Stimulated activated CD4-positive, alpha-beta T cell treated with anti-CD3 and anti-CD28 coated beads, TNF-alpha, amount 100 ng/mL, for 1 hour (primary cell): ENCODE measurements at regions not wholly inside any gene's neighbourhood (a gene's known extent, or its start where the extent isn't known, plus 50 kb on each side); places are given as distances from the start of the nearest gene placed in this dataset.

Source experiments
- DNase-seq, 3 donors: peaks; one replicate each; pipeline ENCODE4 v3.0.0-alpha.2; 2020; ENCODE audit warnings: low read depth in 3 of 3, low spot score in 1 of 3

DNA sequence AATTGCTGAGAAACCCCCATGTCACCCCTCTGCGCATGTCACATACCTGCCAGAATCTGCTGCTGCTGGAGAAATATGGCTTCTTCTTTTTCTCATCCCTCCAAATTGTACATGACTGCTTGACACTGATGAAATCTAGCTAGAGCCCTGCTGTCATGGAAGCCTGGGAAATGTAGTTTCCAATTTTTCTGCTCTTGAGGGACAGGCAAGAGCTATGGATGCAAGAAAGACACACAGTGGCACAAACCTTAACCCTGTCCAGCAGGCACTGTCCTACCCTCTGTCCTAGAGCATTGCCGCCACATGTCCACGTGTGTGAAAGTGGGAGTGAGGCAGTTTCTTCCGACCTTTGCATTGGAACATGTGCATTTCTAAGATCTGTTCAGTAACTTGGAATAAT is 255.5 kb upstream of the SEMA6A start:
- DNase-seq, result no peak

DNA sequence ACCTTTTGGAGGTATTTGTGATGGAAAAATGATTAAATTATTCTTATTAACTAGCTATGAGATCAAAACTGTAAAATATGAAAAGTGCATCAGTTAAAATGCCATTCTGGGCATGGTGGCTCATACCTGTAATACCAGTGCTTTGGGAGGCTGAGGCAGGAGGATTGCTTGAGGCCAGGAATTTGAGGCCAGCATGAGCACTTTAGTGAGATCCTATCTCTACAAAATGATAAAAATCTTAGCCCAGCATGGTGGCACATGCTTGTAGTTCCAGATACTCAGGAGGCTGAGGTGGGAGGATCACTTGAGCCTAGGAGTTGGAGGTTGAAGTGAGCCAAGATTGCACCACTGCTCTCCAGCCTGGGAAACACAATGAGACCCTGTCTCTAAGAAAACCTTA is 252.5 kb upstream of the SEMA6A start:
- DNase-seq, result no peak

DNA sequence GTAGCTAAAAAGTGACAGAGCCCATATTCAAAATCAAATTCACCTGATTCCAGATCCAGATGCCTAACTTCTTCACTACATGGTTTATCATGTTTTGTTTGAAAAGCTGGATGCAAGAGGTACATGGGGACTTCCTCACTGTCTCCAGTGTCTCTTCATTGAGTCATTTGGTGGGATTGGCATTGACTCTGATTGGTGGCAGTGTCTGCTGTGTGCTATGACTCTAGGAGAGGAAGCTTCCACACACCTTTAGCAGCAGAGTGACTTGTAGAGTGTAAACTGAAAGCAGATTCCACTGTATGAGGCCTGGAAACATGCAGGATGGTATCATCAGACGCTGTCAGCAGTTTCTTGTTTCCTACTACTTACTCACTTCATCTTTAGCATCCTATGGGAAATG is 250.9 kb upstream of the SEMA6A start:
- no peak for DNase-seq

DNA sequence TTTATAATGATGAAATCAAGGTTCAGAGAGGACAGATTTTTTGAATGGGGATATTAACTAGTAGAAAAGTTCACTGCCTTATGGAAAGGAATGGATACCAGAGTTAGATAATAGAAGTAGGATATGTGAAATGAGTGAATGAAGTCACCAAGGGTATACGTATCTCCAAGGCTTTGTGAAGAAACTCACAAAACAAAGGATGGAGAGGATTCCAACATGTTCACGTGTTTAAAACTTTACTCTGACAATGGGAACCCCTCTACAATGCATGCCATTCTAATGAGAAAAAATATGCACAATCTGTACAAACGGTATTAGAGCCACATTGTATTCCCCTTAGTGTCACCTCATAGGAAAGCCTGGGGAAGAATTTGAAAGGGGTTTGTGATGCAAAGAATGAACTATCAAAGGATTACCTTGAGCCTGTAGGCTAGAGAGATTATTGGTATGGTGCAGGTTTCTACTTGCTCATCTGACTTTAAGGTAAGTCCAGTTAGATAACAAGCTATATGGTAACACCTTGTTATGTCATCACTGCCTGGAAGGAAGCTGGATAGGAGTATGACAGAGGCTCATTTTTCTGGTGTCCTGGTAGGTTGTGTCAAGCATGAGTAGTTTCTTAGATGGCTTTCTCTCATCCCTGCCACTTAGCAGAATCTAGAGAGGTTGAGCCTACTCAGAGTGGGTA is 250.3 kb upstream of the SEMA6A start:
- DNase-seq, result no peak

DNA sequence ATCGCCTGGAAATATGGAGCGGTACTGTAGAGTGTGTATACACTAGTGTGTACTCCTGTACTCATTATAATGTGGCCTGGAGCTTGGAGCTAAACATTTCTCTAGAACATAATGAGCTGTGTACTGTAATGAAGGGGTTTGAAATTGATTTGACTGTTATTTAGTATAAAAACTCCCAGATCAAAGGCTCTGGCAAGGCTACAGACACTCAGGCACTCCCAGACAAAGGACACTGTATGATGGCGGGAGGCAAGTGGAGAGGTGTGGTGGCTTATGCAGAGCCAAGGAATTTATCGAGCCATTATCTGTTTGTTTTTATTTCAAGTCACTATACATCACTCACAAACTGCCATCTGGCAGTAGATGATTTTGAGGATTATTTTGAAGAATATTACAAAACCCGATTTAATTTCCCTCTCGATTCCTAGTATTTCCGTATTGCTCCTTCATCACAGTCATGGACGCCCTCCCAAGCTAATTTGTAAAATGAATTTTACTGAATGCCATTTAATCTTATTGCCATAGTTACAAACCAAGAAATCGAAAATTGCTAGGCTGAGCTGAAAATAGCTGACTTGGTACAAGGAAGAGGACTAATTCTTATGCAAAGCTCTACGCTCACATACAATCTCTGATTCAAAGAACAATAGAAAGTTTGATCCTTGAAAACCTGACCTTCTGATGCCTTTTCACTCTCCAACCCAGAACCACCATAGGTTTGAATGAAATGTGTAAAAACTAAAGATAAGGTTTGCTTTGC is 240.2 kb upstream of the SEMA6A start:
- DNase-seq, result no peak

DNA sequence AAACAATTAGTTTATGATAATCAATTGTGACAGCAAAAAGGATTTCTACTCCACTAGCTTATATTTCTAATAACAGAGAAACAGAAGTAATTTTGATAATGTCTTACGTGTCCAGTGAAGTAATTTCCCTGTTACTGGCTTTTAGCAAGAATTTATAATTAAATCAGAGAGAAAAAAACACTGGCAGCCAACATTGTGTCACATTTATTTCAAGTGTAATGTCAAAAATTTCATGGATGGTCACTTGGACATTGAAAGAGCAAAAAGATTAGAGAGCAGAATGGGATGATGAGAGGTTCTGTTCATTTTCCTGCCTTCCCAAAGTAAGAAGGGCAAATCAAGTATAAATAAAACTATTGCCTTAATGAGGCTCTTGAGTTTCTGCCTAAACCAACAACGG is 239.3 kb upstream of the SEMA6A start:
- no peak for DNase-seq

DNA sequence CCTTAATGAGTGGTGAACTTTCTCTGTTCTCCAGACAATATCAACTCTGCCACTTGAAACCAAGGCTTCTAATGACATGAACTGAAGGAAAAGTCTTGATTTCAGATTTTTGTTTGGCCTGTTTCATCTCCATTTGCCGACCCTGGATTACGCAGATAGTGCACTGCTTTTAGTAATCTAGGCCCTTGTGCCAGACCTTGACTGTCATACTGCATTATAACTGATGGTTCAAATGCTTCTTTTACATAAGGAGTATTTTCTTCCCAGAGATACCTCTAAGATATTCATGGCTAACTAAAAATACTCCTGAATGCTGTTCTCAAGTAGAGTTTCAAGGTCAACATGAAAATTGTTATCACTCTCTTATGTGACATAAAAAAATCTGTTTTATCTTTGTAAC is 238.7 kb upstream of the SEMA6A start:
- DNase-seq, result no peak

DNA sequence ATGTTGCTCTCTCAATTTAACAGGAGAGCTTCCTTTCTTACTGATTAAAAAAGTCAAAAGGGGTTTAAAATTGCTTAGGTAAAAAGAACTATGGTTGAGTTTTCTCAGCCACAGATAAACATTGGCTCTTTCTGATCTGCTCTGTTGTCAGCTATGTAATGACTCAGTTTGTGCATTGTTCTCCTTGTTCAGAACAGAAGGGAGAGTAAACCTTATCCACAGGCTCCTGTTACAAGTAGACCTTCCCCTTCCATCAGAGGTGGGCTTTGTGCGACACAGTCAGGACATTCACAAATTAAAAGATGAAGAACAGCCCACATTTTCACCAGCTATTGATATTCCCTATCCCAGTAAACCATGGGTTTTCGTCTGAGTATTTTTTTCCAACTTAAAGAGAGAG is 236.3 kb upstream of the SEMA6A start:
- DNase-seq, result no peak

DNA sequence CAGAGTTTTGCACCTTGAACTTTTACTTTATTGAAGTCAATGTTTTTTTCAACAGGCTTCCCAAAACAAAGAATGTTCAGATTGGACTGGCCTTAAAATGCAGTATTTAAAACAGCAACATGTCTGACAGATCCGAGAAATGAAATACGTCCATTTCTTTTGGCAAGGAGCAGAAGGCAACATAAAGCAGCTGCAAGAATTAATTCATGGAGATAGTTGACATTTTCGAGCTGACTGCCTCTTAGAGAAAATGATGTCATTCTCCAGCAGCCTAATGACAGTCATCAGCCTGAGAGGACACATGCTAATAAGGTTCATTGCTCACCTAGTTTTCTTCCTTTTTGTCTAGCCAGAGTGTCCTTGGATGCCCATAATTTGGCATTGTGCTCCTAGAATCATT is 232.2 kb upstream of the SEMA6A start:
- DNase-seq, result no peak

DNA sequence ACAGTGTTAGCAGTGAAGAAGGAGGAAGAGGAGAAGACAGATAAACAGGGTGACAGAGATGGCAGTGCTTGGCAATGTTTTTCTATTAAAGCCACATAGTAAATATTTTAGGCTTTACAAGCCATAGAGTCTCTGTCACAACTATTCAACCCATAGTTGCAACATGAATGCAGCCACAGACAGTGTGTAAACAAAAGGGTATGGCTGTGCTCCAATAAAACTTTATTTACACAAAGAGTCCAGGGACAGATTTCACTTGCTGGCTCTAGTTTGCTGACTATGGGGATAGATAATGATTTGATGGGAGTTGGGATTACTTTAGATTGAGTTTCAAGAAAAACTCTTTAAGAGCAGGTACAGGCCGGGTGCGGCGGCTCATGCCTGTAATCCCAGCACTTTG is 224.8 kb upstream of the SEMA6A start:
- no peak for DNase-seq

DNA sequence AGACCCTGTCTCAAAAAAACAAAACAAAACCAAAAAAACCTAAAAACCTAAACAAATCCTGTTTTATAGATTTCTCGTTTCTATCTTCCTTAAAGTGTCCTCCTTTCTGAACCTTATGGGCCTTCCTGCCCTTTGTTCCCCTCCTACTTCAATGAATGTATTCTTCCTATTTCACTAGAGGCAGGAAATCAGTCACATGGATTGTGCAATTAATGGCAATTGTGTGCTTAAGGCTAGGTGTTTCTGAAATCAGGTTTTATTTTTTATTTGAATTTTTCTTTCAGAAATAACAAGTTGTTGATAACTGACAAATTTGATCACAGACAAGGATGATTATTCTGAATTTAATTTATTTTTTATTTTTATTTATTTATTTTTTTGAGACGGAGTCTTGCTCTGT is 220.6 kb upstream of the SEMA6A start:
- no peak for DNase-seq

DNA sequence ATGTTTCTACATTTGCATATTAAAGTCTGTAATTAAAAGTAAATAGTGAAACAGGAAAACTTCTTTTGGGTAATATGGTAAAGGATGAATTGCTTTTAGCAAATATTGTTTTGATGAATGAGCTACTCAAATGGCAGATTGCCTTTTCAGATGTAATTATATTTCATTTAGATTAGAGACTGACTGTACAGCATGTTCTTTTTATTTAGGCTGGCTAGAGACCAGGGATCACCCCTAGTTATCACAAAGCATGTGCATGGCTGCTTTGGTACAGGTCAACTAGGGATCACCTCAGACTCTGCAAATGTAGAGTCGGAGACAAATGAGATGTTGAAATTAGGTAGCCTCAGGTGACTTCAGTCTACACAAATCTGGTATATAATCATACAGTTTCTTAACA is 214.9 kb upstream of the SEMA6A start:
- no peak for DNase-seq

DNA sequence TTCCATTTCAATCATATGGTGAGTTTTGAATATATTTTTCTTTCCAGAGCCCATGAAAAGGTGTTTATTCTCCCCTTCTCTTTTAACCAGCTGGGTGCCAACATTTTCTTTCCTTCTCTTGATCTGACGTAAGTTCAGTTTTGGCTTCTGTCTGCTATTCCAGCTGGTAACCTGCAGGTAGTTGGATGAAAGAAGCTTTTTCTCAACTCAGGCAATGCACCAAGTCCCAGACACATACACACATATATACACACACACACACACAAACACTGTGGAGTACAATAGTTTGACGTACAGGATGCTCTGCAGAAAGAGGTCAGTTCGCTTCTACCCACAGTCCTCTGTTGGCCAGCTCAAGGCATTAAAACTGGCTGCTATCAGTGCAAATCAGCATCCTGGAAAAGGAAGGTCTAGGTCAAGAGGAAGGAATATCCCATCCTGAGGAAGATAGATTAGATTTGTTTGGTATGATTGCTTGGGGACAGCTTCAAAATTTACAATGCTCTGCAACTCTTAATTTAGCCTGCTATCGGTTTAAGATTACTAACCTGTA is 214.3 kb upstream of the SEMA6A start:
- DNase-seq, result no peak

DNA sequence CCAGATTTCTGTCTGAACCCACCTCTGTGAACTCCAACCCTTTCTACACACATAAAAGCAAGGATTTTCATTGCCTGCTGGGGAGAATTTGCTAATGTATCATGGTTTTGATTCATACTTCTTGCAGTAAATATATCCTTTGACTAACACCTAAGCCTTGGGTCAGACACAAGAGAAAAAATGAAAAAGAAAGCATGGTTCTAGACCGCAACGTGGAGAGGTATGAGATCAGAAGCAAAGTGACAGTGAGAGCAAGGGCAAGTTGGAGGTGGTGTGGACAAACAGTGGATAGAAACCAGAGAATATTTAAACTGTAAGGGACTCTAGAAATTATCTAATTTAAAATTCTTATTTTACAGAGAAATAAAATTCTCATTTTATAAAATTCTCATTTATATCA is 212.9 kb upstream of the SEMA6A start:
- no peak for DNase-seq

DNA sequence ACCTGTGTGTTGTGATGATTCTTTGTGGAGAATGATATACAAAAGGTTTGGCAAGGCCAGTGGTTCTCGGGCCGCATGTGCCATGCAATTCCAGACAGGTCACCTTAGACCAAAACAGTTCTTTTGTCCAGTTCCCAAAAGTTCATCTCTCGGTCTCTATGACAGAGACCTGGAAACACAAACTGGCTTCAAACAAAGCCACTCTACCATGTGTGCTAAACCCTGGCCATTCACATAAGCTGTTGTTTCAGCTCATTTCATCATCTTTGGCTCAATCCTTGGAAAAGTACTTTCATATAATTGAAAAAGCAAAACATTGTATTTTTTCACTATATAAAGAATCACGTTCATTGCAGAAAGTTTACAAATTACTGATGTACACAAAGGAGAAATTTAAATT is 210.5 kb upstream of the SEMA6A start:
- DNase-seq, result no peak

DNA sequence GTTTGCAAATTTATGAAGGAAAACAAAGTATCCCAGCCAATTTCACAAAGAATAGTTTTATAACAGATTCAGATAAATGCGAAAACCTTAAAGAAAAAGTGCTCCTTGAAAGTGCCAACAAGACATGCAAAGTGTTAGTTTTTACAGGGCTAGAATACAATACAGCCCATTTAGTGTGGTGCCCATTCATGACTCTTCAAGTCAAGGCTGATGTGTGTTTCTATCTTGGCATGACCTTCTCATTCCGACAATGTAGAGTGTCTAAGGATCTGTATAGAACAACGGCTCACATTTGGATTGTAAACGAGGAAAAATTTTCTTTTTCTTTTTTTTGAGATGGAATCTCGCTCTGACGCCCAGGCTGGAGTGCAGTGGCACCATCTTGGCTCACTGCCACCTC is 205.2 kb upstream of the SEMA6A start:
- no peak for DNase-seq

DNA sequence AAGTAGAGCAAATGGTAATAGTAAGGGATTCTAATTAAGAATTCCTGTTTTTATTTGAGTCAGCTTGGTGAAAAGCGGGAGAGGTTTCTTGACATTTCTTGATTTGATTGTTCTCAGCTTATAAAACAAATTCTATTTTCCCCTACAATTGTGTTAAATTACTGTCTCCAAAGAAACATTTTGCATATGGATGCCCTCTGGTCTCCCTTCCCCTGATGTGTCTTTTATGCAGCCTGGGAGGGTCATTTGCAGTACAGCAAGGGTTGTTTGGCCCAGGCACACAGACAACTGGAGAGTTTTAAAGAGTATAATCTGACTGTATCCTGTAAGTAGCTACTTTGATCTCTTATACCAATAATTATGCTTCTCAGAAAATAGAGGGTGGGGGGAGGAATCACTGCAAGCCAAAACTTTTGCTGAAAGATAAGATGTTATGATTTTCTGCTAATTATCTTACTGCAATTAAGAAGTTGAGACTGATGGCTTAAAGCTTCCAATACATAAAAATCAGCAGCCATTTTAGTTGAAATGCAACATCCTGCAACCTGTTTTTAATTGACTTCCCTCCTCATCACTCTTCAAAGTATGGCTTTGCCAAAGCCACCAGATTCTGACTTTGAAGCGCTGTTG is 204.1 kb upstream of the SEMA6A start:
- no peak for DNase-seq

DNA sequence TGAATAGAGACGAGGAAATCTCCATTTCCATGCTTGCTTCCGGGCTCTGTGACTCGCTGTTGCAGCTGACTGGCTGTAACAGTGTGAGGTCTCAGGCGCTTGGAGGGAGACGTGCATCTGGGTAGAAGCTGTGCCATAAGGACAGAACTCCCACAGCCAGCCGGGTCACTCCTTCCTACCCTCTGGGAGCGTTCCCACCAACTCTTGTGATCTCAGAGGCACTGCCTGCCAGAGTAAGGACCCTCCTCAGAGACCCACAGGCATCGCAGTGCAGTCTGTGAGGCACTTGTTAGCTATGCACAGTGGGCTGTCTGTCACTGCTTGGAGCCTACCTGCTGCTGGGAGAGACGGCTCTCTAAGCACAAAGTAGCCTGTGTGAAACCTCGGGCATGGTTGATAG is 203.4 kb upstream of the SEMA6A start:
- DNase-seq, result no peak

DNA sequence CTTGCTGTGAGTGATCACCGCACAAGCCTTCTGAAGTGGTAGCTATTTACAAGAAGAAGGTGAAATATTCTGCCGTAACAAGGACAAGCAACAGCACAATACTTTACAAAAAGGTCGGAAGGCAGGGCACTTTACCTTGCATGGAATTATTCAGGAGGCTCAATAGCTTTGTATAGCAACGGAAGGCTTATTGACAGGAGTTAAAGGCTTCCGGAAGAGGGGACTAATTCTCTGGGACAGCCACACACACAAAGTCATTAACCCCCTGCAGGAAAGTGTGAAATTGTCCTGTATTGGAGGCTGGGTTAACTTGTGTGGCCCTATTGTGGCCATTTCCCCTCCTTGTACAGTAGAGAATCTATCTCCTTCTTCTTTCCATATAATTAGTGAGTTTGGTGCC is 199.3 kb upstream of the SEMA6A start:
- no peak for DNase-seq

DNA sequence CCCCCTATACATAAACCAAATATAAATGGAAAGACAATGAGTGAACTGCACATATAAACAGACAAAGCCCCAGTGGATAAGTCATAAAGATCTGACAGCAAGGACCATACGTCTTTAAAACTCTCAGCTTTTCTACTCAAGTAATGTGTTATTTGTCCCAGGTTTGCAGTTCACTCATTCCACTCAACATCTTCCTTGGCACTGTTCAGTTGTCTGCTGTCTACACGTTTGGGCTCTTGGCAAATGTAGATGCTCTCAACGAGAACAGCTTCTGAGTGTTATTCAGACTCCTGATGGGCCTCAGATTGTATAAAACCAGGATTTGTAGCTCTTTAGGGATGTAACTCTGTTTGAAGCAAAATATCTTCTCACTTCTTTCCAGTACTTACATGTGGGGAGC is 198.2 kb upstream of the SEMA6A start:
- no peak for DNase-seq

DNA sequence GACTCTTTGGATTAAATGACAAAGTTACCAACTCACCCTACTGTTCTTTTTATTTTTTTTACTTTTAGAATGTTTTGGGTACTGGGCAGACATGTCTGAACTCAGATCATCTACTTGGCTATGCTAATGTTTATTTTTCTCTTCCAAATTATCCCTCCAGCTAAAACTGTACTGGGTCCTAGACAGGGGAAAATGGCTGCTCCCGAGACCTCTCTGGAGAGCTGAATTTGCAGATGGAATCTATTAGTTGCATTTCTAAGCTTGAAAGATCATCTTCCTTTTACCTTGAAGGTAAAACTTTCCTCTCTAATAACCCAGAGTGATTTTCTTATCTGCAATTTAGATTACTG is 197.5 kb upstream of the SEMA6A start:
- DNase-seq, result no peak

DNA sequence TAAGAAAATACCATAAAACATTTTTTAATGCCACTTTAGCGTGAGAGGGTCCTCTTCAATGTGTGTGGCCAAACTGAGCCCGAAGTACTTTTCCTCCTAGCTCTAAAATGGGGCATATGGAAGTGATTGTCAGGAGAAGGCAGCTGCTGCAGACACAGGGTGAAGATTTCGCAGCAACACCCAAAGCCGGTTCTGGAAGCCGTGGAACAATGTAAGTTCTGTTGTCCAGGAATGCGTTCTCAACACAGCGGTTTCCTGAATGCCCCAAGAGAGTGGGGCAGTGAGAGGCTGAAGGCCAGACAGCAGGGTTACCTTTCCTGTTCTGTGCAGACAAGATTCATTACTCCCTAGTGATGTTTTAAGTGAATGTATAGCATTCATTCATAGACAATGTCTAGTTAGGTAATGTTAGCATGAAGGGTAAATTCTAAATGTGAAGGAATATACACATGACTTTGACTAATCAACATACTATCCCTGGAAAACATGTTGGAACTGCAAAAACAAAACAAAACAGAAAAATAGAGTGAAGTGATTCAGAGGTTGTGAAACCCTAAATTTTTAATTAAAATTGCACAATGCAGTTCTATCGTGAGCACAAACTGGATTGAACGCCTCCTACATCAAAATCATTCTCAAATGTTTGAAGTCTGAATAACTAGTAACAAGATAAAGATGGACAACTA is 197.0 kb upstream of the SEMA6A start:
- no peak for DNase-seq
